HepG2 (cell line): ENCODE measurements at regions not wholly inside any gene's neighbourhood (a gene's known extent, or its start where the extent isn't known, plus 50 kb on each side); places are given as distances from the start of the nearest gene placed in this dataset.

Experiments used
- JUND ChIP-seq: sonication (generic); formaldehyde crosslinking; IDR thresholded peaks from 2 replicates; pipeline ENCODE4 v1.8.0; 2022; ENCODE audit warnings: mild to moderate bottlenecking, missing genetic modification reagents
- ZBTB2 ChIP-seq: sonication (generic); formaldehyde crosslinking; IDR thresholded peaks from 2 replicates; pipeline ENCODE4 v1.8.0; 2022; ENCODE audit warnings: low read depth, missing genetic modification reagents
- ZHX1 ChIP-seq: sonication (generic); formaldehyde crosslinking; IDR thresholded peaks from 2 replicates; pipeline ENCODE4 v1.8.1; 2022; ENCODE audit warnings: low read depth, mild to moderate bottlenecking, missing genetic modification reagents
- ZNF749 ChIP-seq: sonication (generic); formaldehyde crosslinking; IDR thresholded peaks from 2 replicates; pipeline ENCODE4 v1.8.0; 2022; ENCODE audit warnings: mild to moderate bottlenecking, missing genetic modification reagents, moderate library complexity, borderline replicate concordance

GRCh38 chr4:31054295-31054694 is 334.1 kb downstream of the PCDH7 start:
- TF ChIP-seq JUND, result no peak
- no peak for TF ChIP-seq ZHX1 (CRISPR knock-in tag)
- TF ChIP-seq ZNF749 (CRISPR knock-in tag), result no peak
- no peak for TF ChIP-seq ZBTB2 (CRISPR knock-in tag)
